Tibial artery (tissue), 4 donors: ENCODE measurements at regions not wholly inside any gene's neighbourhood (a gene's known extent, or its start where the extent isn't known, plus 50 kb on each side); places are given as distances from the start of the nearest gene placed in this dataset.

Source experiments
- DNase-seq, 2 donors: peaks; one replicate each; pipeline ENCODE4 v3.0.0-alpha.2; 2019
- H3K27ac ChIP-seq, 2 donors: fragments of 200-600 bp; sonication (generic) in 1 of 2; 1 replicate in 1 of 2; 2 replicates in 1 of 2; pipeline ENCODE4 v1.5.1; 2018 to 2019; ENCODE audit warnings: mild to moderate bottlenecking in 1 of 2
- H3K27me3 ChIP-seq, 2 donors: fragments of 200-600 bp; sonication (generic) in 1 of 2; one replicate each; pipeline versions ENCODE4 v1.5.1 to v1.6.0; 2016 to 2019
- H3K36me3 ChIP-seq, 3 donors: fragments of 200-600 bp; sonication (generic) in 2 of 3; one replicate each; pipeline ENCODE4 v1.5.1; 2016 to 2019; ENCODE audit warnings: mild to moderate bottlenecking in 2 of 3
- H3K4me1 ChIP-seq, 4 donors: fragments of 200-600 bp; sonication (generic) in 2 of 4; 1 replicate in 3 of 4; 2 replicates in 1 of 4; pipeline ENCODE4 v1.5.1; 2016 to 2019
- H3K4me3 ChIP-seq, 2 donors: fragments of 200-600 bp; sonication (generic) in 1 of 2; 1 replicate in 1 of 2; 2 replicates in 1 of 2; pipeline ENCODE4 v1.5.1; 2018 to 2019; ENCODE audit warnings: mild to moderate bottlenecking in 2 of 2
- H3K9me3 ChIP-seq, 3 donors: fragments of 200-600 bp; sonication (generic) in 1 of 3; one replicate each; pipeline ENCODE4 v1.5.1; 2016 to 2019
- intact Hi-C: fragments of 100-400 bp; cut with DNase I; formaldehyde crosslinking; loops from one replicate; pipeline ENCODE4 v1.15.0; 2023; ENCODE audit warnings: low total_unique reads
- TF ChIP-seq, protein P1 (sequence below), 2 experiments: fragments of 200-600 bp in 1 of 2; fragments of 450-650 bp in 1 of 2; IDR thresholded peaks; one replicate each; pipeline ENCODE4 v1.5.1; 2017 to 2019; ENCODE audit warnings: antibody characterized with exemption in 2 of 2, mild to moderate bottlenecking in 1 of 2, moderate library complexity in 1 of 2

DNA sequence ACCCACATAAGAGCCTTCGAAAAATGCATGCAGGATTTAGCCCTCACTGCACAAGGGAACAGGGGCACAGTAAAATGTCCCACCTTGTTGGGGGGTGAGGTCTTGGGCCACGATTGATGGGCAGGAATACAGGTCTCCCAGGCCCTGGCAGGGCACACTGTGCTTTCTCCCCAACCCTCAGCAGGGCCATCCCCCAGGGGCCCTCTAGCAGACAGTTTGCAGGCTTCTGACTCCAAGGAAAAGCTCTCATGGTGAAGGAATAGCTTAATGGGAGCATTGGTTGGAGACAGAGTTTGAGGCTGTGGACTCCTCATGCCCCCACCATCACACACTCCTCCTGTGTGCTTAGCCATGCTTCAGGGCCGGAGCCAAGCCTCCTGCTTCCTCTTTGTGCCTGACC is 484.6 kb downstream of the ZNF536 start:
- Histone ChIP-seq H3K27ac (no peak overlapping the region), H3K4me1 (no peaks in the 10 kb centered on the region), H3K36me3 (no peaks in the 10 kb centered on the region), H3K27me3 (no peaks in the 10 kb centered on the region), H3K4me3 (no peak overlapping the region), H3K9me3 (no peaks in the 10 kb centered on the region)
- TF ChIP-seq, protein P1, sequence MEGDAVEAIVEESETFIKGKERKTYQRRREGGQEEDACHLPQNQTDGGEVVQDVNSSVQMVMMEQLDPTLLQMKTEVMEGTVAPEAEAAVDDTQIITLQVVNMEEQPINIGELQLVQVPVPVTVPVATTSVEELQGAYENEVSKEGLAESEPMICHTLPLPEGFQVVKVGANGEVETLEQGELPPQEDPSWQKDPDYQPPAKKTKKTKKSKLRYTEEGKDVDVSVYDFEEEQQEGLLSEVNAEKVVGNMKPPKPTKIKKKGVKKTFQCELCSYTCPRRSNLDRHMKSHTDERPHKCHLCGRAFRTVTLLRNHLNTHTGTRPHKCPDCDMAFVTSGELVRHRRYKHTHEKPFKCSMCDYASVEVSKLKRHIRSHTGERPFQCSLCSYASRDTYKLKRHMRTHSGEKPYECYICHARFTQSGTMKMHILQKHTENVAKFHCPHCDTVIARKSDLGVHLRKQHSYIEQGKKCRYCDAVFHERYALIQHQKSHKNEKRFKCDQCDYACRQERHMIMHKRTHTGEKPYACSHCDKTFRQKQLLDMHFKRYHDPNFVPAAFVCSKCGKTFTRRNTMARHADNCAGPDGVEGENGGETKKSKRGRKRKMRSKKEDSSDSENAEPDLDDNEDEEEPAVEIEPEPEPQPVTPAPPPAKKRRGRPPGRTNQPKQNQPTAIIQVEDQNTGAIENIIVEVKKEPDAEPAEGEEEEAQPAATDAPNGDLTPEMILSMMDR (IDR thresholded peaks at IDR 0.05) = no peak
- no peak for DNase-seq
- intact Hi-C loops = no loop called here

DNA sequence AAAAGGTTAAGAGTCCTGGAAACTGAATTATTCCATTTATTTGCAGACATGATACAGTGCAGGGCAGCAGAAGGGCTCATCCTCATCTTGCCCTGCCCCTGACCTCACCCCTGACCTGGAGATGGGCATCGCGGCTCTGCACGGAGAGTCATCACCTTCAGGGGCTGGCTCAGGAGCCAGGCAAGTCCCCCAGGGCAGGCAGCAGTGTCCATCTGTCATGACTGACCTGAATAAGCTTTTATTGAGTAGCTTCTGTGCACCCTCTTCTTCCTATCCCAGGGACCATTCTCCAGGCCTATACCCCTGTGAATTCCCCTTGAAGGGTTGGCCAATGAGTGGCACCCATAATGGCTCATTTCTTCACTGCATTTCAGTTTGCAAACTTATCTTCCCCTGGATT is 484.2 kb downstream of the ZNF536 start:
- DNase-seq = no peak
- H3K27ac ChIP-seq = no peak overlapping the region
- no peaks in the 10 kb centered on the region for H3K4me1 ChIP-seq
- no peaks in the 10 kb centered on the region for H3K36me3 ChIP-seq
- no peak overlapping the region for H3K4me3 ChIP-seq
- no peaks in the 10 kb centered on the region for H3K9me3 ChIP-seq
- TF ChIP-seq, protein P1 (IDR thresholded peaks at IDR 0.05) = no peak
- intact Hi-C loops = no loop called here
- no peaks in the 10 kb centered on the region for H3K27me3 ChIP-seq

DNA sequence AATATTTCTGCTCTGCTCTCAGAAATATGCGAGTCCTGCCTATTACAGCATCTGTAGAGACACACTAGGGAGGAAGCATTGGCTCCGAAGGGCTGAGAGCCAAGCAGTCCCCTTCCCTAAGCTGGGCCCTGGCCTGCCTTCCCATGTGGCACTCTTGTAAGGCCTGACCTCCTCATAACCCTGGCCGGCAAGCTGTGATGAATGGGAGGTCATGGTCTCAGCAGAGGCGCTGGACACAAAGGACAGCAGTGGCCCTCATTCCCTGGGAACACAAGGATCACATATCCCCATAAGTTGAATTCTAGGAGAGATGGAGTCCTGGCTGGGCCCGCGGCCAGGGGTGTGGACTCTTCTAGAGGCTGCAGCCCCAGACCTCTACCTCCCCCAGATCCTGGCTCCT is 483.3 kb downstream of the ZNF536 start:
- Histone ChIP-seq H3K9me3 (no peaks in the 10 kb centered on the region), H3K36me3 (no peaks in the 10 kb centered on the region), H3K4me3 (no peak overlapping the region), H3K4me1 (no peaks in the 10 kb centered on the region), H3K27ac (no peak overlapping the region), H3K27me3 (no peaks in the 10 kb centered on the region)
- TF ChIP-seq, protein P1 (IDR thresholded peaks at IDR 0.05) = no peak
- DNase-seq = peak in 1 of 2 donors; percentile 40
- intact Hi-C loops = no loop called here

DNA sequence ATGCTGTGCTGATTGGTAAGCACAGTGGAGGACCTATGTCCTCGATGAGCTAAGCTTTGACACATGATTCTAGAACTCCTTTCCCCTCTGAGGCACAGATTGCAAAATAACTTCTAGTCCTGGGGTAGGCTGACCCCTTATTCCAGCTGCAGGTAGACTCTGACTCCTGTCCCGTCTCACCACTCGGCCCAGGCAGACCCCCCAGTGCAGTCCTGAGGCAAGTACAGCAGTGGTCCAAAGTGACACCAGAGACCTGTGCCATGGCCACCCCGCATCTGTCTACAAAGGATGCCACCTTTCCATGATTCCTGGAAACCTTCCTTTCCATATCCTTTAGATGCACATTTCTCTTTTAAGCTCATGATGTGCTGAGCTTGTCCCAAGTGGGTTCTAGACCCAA is 482.5 kb downstream of the ZNF536 start:
- intact Hi-C loops = no loop called here
- Histone ChIP-seq H3K9me3 (no peaks in the 10 kb centered on the region), H3K4me3 (no peak overlapping the region), H3K36me3 (no peaks in the 10 kb centered on the region), H3K27ac (no peak overlapping the region), H3K27me3 (no peaks in the 10 kb centered on the region), H3K4me1 (no peaks in the 10 kb centered on the region)
- no peak for DNase-seq
- TF ChIP-seq, protein P1 (IDR thresholded peaks at IDR 0.05) = no peak

DNA sequence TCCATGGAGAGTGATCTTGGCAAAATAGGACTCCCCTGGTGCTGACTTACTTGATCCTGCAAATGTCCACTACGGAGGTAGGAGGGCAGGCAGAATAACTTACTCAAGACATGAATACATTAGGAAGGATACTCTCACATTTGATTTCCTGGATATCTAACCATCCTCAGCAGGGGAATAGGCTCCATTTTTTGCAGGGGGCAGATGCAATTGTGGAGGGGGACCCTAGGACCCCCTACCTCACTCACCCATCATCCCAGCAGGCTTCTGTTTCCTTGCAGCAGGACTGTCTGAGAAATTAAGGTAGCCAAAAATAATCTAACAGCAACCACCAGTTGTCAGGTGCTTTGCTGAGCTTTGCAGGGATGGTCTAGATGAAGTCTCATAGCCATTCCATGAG is 482.0 kb downstream of the ZNF536 start:
- TF ChIP-seq, protein P1 (IDR thresholded peaks at IDR 0.05) = no peak
- H3K9me3 ChIP-seq = no peaks in the 10 kb centered on the region
- H3K27ac ChIP-seq = no peak overlapping the region
- no peak for DNase-seq
- no peaks in the 10 kb centered on the region for H3K4me1 ChIP-seq
- intact Hi-C loops = no loop called here
- no peaks in the 10 kb centered on the region for H3K36me3 ChIP-seq
- no peak overlapping the region for H3K4me3 ChIP-seq
- H3K27me3 ChIP-seq = no peaks in the 10 kb centered on the region

DNA sequence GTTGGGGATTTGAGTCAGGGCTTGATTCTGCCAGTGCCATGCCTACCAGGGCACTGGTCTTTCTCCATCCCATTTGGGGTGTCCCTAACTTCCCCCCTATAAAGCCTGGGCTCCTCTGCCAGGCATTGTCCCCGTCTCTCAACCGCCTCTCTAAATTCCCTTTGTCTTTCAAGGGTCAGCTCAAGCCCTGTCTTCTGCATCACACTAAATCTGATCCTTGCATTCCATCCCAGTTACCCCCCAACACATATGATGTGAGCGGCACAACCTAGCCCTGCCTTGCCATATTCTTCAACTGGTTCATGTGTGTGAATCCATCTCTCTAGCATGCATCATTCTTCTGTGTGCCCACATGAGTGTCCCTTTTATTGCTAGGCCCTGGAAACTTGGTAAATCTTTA is 480.9 kb downstream of the ZNF536 start:
- no peaks in the 10 kb centered on the region for H3K36me3 ChIP-seq
- no peak for DNase-seq
- no peak overlapping the region for H3K4me3 ChIP-seq
- H3K27ac ChIP-seq = no peak overlapping the region
- H3K27me3 ChIP-seq = no peaks in the 10 kb centered on the region
- H3K9me3 ChIP-seq = no peaks in the 10 kb centered on the region
- TF ChIP-seq, protein P1 (IDR thresholded peaks at IDR 0.05) = no peak
- no peaks in the 10 kb centered on the region for H3K4me1 ChIP-seq
- intact Hi-C loops = no loop called here
